ENCODE measurements at regions not wholly inside any gene's neighbourhood (a gene's known extent, or its start where the extent isn't known, plus 50 kb on each side); places are given as distances from the start of the nearest gene placed in this dataset.

DNA sequence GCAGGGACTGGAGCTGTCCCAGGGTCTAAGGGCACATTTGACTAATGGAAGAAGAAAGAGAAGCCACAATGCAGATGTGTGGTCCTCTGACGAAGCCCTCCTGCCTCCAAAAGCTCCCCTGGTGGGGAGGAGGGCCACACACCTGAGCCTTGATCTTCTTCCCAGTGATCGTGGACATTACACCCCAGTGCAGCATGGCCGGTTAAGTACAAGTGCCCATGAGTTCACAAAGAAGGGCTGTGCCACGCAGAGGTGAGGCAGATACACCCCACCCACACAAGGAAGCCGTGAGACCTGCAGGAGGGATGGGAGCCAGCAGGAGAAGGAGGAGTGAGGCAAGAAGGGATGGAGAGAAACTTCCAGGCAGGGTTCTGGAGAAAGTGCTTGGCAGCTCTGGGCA is 199.0 kb upstream of the MVB12B start:
- DNase-seq, result no peak

DNA sequence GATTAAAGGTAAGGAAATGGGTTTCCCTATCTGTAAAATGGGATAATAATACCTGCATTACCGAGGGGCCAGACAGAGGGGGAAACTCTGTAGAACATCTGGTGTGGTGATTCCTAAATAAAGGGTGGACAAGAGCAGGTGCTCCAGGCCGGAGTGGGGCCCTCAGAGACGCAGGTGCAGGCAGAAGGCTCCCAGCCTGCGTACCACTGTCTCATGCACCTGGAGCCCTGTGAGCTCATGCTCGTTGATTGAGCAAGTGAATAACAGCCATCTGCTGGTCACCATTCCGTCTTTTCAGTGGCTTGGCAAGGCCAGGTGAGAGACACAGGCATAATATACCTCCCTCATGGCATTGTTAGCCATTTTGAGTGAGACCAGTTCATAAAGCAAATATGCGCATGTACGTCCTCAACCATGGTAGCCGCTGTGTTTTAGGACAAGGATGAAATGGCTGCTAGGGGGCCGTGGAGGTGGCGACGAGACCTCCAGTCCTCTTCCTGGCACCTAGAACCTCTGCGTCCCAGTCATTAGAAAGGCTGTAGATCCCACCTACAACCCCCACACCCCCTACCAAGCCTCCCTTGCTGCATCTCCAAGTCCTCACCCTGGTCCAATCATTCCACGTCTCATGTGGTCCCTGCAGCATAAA is 198.0 kb upstream of the MVB12B start:
- peak in 1 of 2 experiments; percentile 16 for DNase-seq

GRCh38 chr9:126131066-126132010 is 195.3 kb upstream of the MVB12B start:
- DNase-seq, result no peak

GRCh38 chr9:126132746-126133145 is 193.9 kb upstream of the MVB12B start:
- no peak for DNase-seq

DNA sequence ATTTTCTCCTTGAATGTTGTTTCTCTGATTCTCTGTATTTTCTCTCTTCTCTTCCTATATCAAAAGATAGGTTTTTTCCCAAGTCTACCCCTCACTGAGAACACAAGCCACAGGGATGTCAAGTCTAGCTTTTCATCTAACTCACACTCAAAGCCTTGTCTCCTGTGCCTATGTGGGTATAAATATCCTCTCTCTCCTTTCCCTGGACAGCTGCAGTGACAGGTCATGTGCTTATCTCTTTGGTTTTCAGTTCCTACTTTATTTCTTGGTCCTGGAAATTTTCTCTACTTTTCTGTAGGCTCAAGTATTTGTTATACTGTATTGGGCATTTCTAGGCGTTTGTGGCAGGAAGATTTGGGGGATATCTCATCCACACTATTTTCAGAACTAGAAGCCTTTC is 182.4 kb upstream of the MVB12B start:
- DNase-seq, result no peak

DNA sequence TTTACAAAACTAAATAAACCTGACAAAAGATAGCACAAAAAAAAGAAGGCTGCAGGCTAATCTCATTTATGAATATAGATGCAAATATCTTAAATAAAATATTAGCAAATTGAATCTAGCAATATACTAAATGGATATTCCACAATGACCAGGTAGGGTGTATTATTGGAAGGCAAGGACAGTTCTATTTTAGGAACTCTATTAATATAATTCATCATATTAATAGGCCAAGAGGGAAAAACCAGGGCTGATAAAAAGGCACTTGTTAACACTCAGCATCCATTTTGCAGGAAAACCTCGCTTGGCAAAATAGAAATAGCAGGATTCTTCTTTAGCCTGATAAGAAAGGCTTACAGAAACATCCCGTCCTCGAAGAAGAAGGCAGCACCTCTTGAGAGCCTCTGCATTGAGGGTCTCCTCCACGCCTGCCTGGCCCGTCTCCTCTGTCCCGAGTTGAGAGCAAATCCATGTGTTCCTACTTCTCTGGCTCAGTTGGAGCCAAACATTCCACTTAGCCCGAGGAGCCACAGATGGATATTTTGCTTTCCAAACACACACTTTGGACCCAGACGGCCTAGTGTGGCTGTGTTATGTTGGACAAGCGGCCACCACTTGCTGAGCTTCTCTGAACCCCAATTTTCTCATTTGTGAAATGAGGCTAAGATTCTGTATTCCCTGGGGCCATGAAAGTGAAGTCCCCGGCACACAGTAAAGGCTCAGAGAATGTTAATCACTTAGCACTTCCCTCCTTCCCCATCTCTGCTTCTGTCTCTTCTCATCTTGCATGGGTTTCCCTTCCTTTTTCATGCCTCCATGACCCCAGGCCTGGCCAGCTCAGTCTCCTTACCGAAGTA is 181.8 kb upstream of the MVB12B start:
- no peak for DNase-seq

DNA sequence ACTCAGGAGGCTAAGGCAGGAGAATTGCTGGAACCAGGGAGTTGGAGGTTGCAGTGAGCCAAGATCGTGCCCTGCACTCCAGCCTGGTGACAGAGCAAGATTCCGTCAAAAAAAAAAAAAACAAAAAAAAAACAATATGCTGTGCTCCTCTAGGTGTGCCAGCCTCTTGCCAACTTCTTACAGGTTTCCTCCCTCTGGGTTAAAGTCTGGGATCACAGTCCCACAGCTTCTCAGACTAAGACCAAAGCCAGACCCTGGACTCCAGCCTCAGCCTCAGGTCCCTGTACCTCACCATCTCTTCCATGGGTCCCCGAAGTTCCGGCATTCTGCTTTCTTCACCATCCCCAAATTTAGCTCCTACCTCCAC is 180.8 kb upstream of the MVB12B start:
- DNase-seq, result no peak

- peak; percentile 77 to 90 for DNase-seq
Measured at GRCh38 chr9:126146254-126147145, 180.1 kb upstream of the MVB12B start.

DNA sequence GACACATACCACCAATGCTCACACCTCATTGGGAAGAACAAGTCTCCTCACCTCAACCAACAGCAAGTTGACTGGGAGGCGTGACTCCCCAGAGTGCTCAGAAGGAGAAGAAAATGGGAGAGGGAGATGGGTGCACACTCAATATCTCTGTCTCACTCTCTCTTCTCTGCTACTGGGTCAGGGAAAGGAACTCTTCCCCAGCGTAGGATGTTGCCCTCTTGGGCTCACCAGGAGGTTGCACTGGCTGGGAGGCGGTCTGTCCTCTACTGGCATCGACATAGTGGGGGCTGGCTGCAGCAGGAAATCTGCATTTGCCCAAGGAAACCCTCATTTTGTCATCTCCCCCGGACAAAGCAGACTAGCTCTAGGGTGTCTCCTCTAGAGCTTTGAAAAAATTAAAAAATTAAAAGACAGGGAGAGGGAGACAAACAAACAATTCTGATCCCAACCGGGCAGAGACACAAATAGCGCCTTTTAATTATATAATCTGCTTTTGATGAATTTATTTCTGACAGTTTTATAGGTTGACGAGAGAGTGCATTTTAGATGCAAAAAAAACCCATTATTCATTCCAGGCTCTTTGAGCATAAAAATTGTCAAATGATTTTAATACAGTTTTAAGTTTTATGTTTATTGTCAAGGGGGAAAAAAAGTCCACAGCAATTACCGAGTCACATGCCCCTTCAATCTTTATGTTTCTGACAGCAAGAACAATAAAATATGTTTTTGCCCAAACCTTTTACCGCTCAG is 179.3 kb upstream of the MVB12B start:
- no peak for DNase-seq

DNA sequence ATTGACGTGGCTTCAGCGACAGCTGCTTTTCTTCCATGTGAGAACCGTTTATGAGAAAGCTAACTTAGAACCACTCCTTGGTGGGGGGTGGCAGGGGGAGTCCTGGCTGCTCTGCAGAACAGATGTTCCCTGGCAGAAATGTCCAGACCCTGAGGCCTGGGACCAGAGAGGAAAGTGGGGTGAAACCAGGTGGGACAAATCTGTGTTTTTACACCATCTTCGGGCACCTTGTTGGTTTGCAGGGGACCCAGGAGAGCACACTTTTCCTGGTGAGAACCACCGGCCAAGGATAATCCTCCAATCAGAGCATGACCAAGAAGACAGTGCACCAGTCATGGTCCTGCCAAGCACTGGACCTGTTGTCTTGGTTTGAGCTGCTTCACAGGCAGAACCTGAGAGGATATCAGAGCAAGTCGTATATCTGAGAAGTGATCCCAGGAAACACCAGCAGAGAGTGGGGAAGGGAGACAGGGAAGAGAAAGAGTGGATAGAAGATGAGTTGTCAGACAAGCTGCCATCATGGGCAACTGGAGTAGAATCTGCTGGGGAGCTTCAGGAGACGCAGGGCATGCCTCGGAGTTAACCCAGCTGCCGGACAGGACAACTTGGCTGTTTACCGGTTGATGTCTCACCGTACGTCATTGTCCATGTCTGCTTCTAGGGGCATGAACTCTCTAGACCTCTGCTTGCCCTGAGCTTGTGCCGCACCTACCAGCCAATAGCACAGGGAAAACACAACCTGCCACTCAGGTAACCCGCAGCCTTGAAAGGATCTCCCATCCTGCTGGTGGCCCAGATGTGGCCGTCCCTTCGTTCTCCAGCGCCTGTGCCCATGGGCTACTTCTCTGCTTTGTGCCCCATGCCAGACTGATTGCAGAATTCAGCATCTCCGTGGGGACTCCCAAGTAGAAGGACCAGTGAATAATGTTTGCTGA is 178.4 kb upstream of the MVB12B start:
- DNase-seq, result peak in 1 of 2 experiments; percentile 43

GRCh38 chr9:126148994-126149393 is 177.6 kb upstream of the MVB12B start:
- no peak for DNase-seq

DNA sequence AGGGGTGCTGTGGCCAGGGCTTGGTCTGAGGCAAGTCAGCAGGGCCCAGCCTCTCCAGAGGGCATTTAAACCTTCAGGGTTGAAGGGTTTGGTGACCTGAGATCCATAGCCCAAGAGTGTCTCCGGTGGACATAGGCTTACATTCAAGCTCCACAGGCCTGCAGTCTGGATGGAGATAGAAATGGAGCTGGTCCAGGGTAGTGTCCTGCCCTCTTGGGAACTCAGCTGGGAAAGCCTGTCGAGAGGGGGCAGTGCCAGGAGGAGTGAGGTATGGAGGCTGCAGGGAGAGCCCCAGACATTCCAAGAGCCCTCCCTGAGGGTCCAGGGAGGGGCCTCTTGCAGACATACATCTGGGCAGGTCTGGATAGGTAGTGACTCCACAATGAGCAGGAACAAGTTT is 177.0 kb upstream of the MVB12B start:
- DNase-seq, result no peak

GRCh38 chr9:126150411-126151030 is 176.1 kb upstream of the MVB12B start:
- peak; percentile 27 to 64 for DNase-seq

GRCh38 chr9:126151031-126151685 is 175.5 kb upstream of the MVB12B start:
- DNase-seq, result no peak

GRCh38 chr9:126151686-126152134 is 174.9 kb upstream of the MVB12B start:
- DNase-seq, result no peak

- DNase-seq, result no peak
Measured at GRCh38 chr9:126152622-126153362, 173.8 kb upstream of the MVB12B start.

GRCh38 chr9:126153382-126153781 is 173.2 kb upstream of the MVB12B start:
- no peak for DNase-seq

DNA sequence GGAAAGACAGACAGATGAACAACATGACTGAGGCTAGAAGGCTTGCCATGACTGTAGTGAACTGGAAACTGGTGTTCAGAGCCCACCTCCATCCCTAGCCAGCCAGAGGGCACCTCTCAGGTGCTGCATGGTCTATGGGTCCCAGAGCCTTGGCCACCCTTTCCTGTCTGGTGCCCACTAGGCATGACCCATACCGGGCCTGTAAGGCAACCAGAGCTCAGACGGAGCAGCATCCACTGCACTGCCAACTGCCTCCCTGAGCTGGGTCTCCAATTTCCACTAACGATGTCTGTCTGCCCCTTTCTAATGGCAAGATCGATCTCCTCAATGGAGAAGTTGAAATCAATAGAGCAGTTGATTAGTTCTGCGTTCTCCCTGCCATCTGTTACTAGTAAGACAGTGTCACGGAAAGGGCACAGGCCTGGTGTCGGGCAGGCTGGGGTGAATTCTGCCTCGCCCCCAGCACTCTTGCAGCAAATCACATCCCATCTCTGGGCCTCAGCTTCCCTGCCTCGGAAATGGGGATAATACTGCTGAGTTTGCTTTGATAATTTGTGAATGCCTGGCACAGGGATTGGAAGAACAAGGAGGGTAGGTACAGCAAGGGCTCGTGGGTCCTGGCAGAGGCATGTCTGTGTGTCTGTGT is 172.3 kb upstream of the MVB12B start:
- DNase-seq, result no peak

Measured in NCI-H524 (cell line).